ENCODE measurements at regions not wholly inside any gene's neighbourhood (a gene's known extent, or its start where the extent isn't known, plus 50 kb on each side); places are given as distances from the start of the nearest gene placed in this dataset.

DNA sequence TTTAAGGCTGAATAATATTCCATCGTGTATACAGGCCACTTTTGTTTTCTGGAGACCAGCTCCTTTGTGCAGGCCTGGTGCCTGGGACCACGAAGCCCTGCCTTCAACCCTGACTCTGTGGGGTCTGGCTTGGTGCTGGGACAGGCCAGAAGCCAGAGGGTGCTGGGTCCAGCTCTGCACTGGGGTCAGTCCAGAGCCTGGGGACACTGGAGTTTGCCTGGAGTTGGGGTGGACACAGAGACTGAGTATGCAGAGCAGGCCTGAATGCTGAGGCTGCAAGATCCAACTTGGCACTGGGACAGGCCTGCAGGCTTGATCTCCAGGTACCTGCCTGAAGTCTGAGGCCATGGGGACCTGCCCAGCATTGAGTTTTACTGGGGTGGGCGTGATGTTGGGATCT is 558.8 kb upstream of the CNTNAP2 start:
- TF ChIP-seq, protein P1, sequence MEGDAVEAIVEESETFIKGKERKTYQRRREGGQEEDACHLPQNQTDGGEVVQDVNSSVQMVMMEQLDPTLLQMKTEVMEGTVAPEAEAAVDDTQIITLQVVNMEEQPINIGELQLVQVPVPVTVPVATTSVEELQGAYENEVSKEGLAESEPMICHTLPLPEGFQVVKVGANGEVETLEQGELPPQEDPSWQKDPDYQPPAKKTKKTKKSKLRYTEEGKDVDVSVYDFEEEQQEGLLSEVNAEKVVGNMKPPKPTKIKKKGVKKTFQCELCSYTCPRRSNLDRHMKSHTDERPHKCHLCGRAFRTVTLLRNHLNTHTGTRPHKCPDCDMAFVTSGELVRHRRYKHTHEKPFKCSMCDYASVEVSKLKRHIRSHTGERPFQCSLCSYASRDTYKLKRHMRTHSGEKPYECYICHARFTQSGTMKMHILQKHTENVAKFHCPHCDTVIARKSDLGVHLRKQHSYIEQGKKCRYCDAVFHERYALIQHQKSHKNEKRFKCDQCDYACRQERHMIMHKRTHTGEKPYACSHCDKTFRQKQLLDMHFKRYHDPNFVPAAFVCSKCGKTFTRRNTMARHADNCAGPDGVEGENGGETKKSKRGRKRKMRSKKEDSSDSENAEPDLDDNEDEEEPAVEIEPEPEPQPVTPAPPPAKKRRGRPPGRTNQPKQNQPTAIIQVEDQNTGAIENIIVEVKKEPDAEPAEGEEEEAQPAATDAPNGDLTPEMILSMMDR (IDR thresholded peaks at IDR 0.05; ENCODE audit: extremely low read depth in 1 of 2, insufficient read depth in 1 of 2, low read depth in 1 of 2, low read length in 2 of 2) = no peak
- TF ChIP-seq, protein P2, sequence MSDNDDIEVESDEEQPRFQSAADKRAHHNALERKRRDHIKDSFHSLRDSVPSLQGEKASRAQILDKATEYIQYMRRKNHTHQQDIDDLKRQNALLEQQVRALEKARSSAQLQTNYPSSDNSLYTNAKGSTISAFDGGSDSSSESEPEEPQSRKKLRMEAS (IDR thresholded peaks at IDR 0.05; ENCODE audit: insufficient read depth, insufficient read length) = no peak
- TF ChIP-seq POLR2AphosphoS5 (IDR thresholded peaks at IDR 0.05; ENCODE audit: insufficient read depth, low read depth, low read length) = no peak

All from endothelial cell of umbilical vein (primary cell).